Hematopoietic multipotent progenitor cell treated with erythropoietin and hydrocortisone succinate and interleukin-3 and kit ligand, for 8 days (in vitro differentiated cells): ENCODE measurements at regions not wholly inside any gene's neighbourhood (a gene's known extent, or its start where the extent isn't known, plus 50 kb on each side); places are given as distances from the start of the nearest gene placed in this dataset.
"Not testable (repeated sequence)": the region's sequence is repeated elsewhere in the genome, so short reads cannot be mapped to it uniquely, and the experiment has no call there.

Experiments used
- DNase-seq: peaks from one replicate; pipeline ENCODE4 v3.0.0-alpha.2; 2015

DNA sequence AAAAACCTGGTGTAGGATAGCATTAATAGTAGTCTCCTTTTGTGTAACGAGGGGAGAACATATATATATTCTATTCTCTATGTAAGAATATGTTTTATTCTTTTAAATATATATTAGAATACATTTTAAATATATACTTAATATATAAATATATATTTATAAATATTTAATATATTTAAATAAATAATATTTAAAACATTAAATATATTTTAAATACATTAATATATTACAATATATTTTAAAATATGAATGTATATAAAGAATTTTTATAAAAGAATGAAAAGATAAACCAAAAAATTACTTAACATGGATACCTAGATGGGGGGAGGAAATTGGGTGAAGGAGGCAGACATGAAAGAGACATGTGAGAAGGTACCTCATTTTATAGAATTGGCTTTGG, 53.0 kb upstream of the ZNF831 start:
- DNase-seq, result no peak

DNA sequence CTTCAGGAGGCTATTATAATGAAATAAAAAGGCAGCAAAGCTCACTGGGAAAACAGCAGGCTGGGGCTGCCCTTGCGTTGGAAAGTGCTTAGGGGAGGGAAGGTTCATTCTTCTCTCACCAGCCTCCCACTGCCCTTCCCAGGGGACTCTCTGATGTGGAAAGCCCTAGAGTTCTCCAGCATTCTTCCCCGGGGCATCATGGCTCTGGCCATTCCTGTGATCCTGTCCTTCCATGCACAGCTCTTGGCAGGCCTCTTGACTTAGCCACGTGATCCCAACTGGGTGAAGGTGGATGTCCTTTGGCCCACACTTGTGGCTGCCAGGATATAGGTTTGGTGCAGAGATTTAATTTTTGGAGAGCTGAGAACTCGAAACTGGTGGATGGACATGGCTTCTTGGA, 58.0 kb upstream of the ZNF831 start:
- no peak for DNase-seq

DNA sequence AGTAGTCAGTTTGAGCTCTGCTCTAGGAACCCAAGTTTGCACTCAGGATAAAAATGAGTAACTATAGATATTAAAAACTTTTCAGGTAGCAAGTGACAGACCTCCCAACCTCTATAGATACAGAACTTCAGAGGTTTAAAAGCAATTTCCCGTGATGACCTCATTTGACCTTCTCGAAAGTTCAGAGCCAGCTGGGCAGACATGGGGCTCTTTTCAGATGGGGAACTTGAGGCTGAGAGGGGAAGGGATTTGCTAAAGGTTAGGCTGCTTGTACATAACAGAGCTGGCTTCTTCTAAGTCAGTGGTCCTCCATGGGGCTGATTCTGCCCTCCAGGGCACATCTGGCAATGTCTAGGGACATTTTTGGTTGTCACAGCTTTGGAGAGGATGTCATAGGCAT, 58.8 kb upstream of the ZNF831 start:
- no peak for DNase-seq

DNA sequence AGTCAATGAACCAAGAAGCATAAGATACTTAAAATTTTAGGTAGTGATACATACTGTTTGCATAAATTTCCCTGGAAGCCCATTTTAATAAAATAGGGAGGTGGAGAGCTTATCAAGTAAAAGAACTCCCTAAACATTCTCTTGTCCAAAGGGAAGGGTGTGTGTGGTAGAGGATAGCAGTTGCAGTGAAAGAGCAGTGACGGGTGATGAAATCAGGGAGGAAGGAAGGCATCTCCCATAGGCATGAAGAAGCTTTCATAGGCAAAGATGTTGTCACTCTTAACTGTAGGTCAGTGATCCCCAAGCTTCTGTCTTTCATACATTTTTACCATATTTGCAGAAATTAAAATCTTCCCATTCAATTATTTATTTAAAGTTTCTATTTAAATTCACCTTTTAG, 60.0 kb upstream of the ZNF831 start:
- DNase-seq, result no peak

DNA sequence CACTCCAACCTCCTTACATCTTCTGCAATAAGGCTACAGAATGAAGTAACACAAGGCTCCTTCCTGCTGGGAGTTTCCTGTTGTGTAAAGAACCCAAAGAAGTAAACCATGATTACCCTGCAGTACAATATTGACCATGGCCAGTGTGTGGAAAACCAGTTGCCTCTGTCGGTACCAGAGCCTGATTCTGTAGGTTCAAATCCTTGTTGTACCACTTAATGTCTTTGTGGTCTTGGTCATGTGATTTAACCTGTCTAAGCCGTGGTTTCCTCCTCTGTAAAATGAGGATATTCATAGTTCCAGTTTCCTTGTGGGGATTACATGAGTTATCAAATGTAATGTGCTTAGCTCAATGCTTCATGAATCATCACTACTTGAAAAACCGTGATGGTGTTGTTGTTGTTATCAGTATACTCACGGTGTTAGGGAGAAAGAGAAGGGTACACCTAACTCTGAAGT, 60.3 kb upstream of the PRELID3B start:
- DNase-seq, result no peak

DNA sequence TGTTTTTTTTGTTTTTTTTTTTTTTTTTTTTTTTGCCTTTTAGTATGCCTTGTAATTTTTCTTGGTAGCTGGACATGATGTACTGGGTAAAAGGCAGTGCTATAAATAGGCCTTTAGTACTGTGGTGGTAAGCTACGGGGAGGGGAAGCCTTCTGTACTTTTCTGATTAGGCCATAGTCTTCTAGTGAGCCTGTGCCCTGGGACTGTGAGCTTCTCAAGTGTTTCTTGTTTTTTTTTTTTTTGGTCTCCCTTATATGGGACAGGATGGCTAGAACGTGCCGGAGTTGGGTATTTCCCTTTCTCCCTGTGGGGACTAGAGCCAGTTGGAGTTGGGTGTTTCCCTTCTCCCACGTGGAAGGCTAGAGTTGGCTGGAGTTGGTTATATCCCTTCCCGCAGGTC, 59.4 kb upstream of the PRELID3B start:
- peak; percentile 6 for DNase-seq

DNA sequence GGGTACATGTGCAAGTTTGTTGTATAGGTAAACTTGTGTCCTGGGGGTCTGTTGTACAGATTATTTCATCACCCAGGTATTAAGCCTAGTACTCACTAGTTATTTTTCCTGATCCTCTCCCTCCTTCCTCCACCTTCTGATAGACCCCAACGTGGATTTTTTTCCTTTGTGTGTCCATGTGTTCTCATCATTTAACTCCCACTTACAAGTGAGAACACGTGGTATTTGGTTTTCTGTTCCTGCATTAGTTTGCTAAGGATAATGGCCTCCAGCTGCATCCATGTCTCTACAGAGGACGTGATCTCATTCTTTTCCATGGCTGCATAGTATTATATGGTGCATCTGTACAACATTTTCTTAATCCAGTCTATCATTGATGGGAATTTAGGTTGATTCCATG, 57.3 kb upstream of the PRELID3B start:
- not testable (repeated sequence) for DNase-seq

DNA sequence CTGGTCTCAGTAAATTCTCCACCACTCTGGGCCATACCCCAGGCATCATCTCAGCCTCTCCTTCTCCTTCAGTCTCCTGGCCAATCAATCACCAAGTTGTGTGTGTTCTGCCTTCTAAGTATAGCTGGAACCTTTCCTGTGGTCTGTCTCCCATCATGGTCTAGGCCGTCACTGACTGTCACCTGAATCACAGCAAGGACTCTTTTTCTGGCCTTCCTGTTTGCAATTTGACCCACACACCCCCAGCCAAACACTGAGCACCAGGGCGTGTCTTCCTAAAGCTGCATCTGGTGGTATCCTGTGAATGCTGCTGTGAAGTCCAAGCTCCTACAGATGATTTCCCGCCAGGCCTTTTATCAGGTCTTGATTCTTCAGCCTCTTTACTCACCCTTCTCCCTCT, 52.6 kb upstream of the PRELID3B start:
- DNase-seq, result no peak

DNA sequence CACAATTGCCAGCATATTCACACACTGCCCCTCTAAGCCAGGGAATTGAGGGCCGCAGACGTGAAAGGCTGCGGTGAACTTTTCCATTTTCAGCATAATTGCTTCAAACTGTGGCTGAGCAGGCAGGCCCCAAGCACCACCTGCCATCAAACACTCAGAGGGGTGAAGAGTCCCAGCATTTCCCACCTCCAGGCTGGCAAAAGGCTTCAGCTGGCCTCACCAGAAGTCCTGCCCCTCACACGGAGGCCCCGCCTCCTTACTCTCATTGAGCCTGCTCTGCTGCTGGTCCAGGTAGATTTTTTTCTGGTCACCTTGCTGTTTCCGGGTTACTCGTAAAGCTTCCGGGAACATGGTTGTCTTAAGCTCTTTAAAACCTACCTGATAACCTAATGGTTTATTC, 52.0 kb upstream of the PRELID3B start:
- no peak for DNase-seq
